Spleen (tissue), 7 donors: ENCODE measurements at regions not wholly inside any gene's neighbourhood (a gene's known extent, or its start where the extent isn't known, plus 50 kb on each side); places are given as distances from the start of the nearest gene placed in this dataset.

Source experiments
- CTCF ChIP-seq, 11 experiments: fragments of 200-600 bp in 7 of 11; fragments of 450-650 bp in 4 of 11; sonication (generic) in 4 of 11; IDR thresholded peaks in 8 of 11; conservative IDR thresholded peaks in 3 of 11; 1 replicate in 7 of 11; 2 replicates in 4 of 11; pipeline versions ENCODE4 v1.4.0 to v1.8.0; 2016 to 2021; ENCODE audit warnings: antibody characterized with exemption in 11 of 11, inconsistent platforms in 4 of 11, mild to moderate bottlenecking in 1 of 11
- POLR2A ChIP-seq, 3 donors: fragments of 450-650 bp; IDR thresholded peaks; one replicate each; pipeline ENCODE4 v1.5.1; 2017; ENCODE audit warnings: antibody characterized with exemption in 3 of 3, mild to moderate bottlenecking in 1 of 3
- POLR2AphosphoS5 ChIP-seq, 3 donors: sonication (generic); formaldehyde crosslinking; IDR thresholded peaks; one replicate each; pipeline ENCODE4 v1.5.1; 2017; ENCODE audit warnings: antibody characterized with exemption in 3 of 3
- donor health status: DM: no; HTN: no; CAD: no; lungs with moderate emphysema.
- donor health status: DM: no; HTN: no; CAD: no.
- donor health status: DM: no; HTN: no; CAD: no.

- TF ChIP-seq CTCF (IDR thresholded peaks at IDR 0.05 in 8 of 11, conservative IDR thresholded peaks at IDR 0.05 in 3 of 11) (no peak), POLR2A (IDR thresholded peaks at IDR 0.05) (no peak), POLR2AphosphoS5 (IDR thresholded peaks at IDR 0.05) (no peak)
Measured at GRCh38 chr11:31959716-31960115, 131.2 kb upstream of the RCN1 start.
